HepG2 (cell line): ENCODE measurements at regions not wholly inside any gene's neighbourhood (a gene's known extent, or its start where the extent isn't known, plus 50 kb on each side); places are given as distances from the start of the nearest gene placed in this dataset.

Experiments used
- ATAC-seq: fragments of 200-7000 bp; cut with Tn5 transposase; 3 replicates; pipeline ENCODE4 v1.9.1; 2020; ENCODE audit warnings: mild to moderate bottlenecking, moderate library complexity
- BruUV-seq: library from RNA; stranded (reverse); fragments of 400-500 nt; replicated peaks from 2 replicates; lab custom pipeline; 2021; lab: Mats Ljungman, UMichigan
- CTCF ChIA-PET: fragments of 300-600 bp; formaldehyde crosslinking; extraction: SDS; loops from one replicate; lab custom pipeline; 2021; ENCODE audit warnings: low total read pairs, inconsistent platforms, low intra/inter-chr PET ratio; lab: Yijun Ruan, JAX
- POLR2A ChIA-PET: fragments of 350-600 bp; sonication (Branson Sonifier 250); formaldehyde crosslinking; loops from one replicate; lab custom pipeline; 2020; ENCODE audit warnings: antibody characterized with exemption, inconsistent platforms; lab: Yijun Ruan, JAX
- DNase-seq: peaks from one replicate; pipeline ENCODE4 v3.0.0-alpha.2; 2015; ENCODE audit warnings: low spot score
- FAIRE-seq: peaks from 3 replicates; lab custom pipeline; 2011; peaks lifted over from hg19 to GRCh38; lab: Jason Lieb, UNC
- H2AFZ ChIP-seq: one replicate; pipeline ENCODE4 v1.6.1; 2011; ENCODE audit warnings: low read length, inconsistent platforms
- H3K27ac ChIP-seq: fragments of 300-600 bp; 3 replicates; pipeline ENCODE4 v1.8.0; 2011; ENCODE audit warnings: mixed run types, mild to moderate bottlenecking, mixed read lengths, low read length, inconsistent platforms; ENCODE audit not compliant: insufficient read depth; ENCODE audit errors: extremely low read length
- H3K27me3 ChIP-seq, 2 experiments: fragments of 200-600 bp in 1 of 2; 2 replicates in 1 of 2; 3 replicates in 1 of 2; pipeline versions ENCODE4 v1.6.0 to v1.8.0; 2011; ENCODE audit warnings: low read length in 2 of 2, mild to moderate bottlenecking in 2 of 2, moderate library complexity in 2 of 2, inconsistent platforms in 1 of 2; ENCODE audit not compliant: insufficient read depth in 2 of 2, control insufficient read depth in 1 of 2
- H3K36me3 ChIP-seq, 2 experiments: fragments of 200-600 bp in 1 of 2; replicated peaks in 1 of 2; 2 replicates in 1 of 2; 3 replicates in 1 of 2; pipeline versions ENCODE4 v1.5.1 to v1.8.0; 2011; ENCODE audit warnings: low read length in 2 of 2, inconsistent platforms in 1 of 2; ENCODE audit not compliant: insufficient read depth in 2 of 2, control insufficient read depth in 1 of 2
- H3K4me1 ChIP-seq: 2 replicates; pipeline ENCODE4 v1.5.1; 2012; ENCODE audit warnings: low read length, inconsistent platforms; ENCODE audit not compliant: insufficient read depth
- H3K4me2 ChIP-seq: 2 replicates; pipeline ENCODE4 v1.6.0; 2011; ENCODE audit warnings: low read depth, low read length, inconsistent platforms
- H3K4me3 ChIP-seq, 3 experiments: fragments of 200-600 bp in 1 of 3; sonication (generic), shearing (Covaris generic) in 1 of 3; replicated peaks in 1 of 3; 2 replicates each; pipeline ENCODE4 v1.5.1; 2011 to 2016; ENCODE audit warnings: low read length in 3 of 3, inconsistent platforms in 2 of 3, low read depth in 2 of 3, mild to moderate bottlenecking in 2 of 3, control low read depth in 1 of 3, mixed read lengths in 1 of 3; ENCODE audit not compliant: insufficient read depth in 1 of 3
- H3K79me2 ChIP-seq: one replicate; pipeline ENCODE4 v1.6.1; 2011; ENCODE audit warnings: low read length, inconsistent platforms; ENCODE audit not compliant: insufficient read depth
- H3K9ac ChIP-seq: 2 replicates; pipeline ENCODE4 v1.6.0; 2011; ENCODE audit warnings: mild to moderate bottlenecking, low read depth, low read length, inconsistent platforms; ENCODE audit not compliant: insufficient read depth
- H3K9me3 ChIP-seq: 2 replicates; pipeline ENCODE4 v1.5.1; 2012; ENCODE audit warnings: mild to moderate bottlenecking, low read length
- H4K20me1 ChIP-seq: 2 replicates; pipeline ENCODE4 v1.6.0; 2011; ENCODE audit warnings: inconsistent platforms, mild to moderate bottlenecking, low read length, moderate library complexity; ENCODE audit not compliant: insufficient read depth
- BCL6 ChIP-seq: IDR thresholded peaks from 2 replicates; pipeline ENCODE4 v1.6.1; 2016; ENCODE audit warnings: missing genetic modification reagents, missing compliant biosample characterization
- ELF3 ChIP-seq: IDR thresholded peaks from 2 replicates; pipeline ENCODE4 v1.6.1; 2016; ENCODE audit warnings: missing genetic modification reagents, missing compliant biosample characterization
- IKZF1 ChIP-seq: fragments of 450-650 bp; IDR thresholded peaks from 2 replicates; pipeline ENCODE4 v1.7.1; 2016
- MTA1 ChIP-seq: sonication (generic); formaldehyde crosslinking; IDR thresholded peaks from 2 replicates; pipeline ENCODE4 v1.4.0; 2020; ENCODE audit warnings: missing genetic modification reagents, mild to moderate bottlenecking, borderline replicate concordance
- PTBP1 ChIP-seq: fragments of 200-400 bp; formaldehyde crosslinking; IDR thresholded peaks from 2 replicates; pipeline ENCODE4 v1.6.1; 2018; ENCODE audit warnings: low read length, low read depth; ENCODE audit not compliant: poor library complexity, severe bottlenecking
- TBP ChIP-seq: sonication (generic); formaldehyde crosslinking; IDR thresholded peaks from 2 replicates; pipeline ENCODE4 v1.5.0; 2020; ENCODE audit warnings: missing genetic modification reagents
- YEATS4 ChIP-seq: sonication (generic); formaldehyde crosslinking; IDR thresholded peaks from 2 replicates; pipeline ENCODE4 v1.4.0; 2020; ENCODE audit warnings: missing genetic modification reagents, borderline replicate concordance
- ZNF225 ChIP-seq: sonication (generic); formaldehyde crosslinking; IDR thresholded peaks from 2 replicates; pipeline ENCODE4 v1.4.0; 2020; ENCODE audit warnings: mild to moderate bottlenecking, missing genetic modification reagents
- ZNF234 ChIP-seq: sonication (generic); formaldehyde crosslinking; conservative IDR thresholded peaks from 2 replicates; pipeline ENCODE4 v1.5.1; 2020; ENCODE audit warnings: mild to moderate bottlenecking, missing genetic modification reagents
- ZNF569 ChIP-seq: sonication (generic); formaldehyde crosslinking; IDR thresholded peaks from 2 replicates; pipeline ENCODE4 v1.5.0; 2020; ENCODE audit warnings: mild to moderate bottlenecking, missing genetic modification reagents, moderate library complexity, borderline replicate concordance
- WGBS: methylation state at CpG from one replicate; pipeline ENCODE4 v1.1.6; 2017; ENCODE audit warnings: low lambda C conversion rate; 5-methylcytosine and 5-hydroxymethylcytosine counted together
- in situ Hi-C: cut with HindIII; loops from 2 replicates; pipeline ENCODE4 v1.10.0; 2017; ENCODE audit warnings: low pct_unique_long_range_greater_than_20kb; ENCODE audit not compliant: extremely low pct_ligation_motif_present
- intact Hi-C: fragments of 100-400 bp; cut with micrococcal nuclease; formaldehyde crosslinking; loops from one replicate; pipeline ENCODE4 v1.10.0; 2022; ENCODE audit not compliant: unreplicated experiment
- TF ChIP-seq, protein P1 (sequence below): sonication (generic); formaldehyde crosslinking; IDR thresholded peaks from 2 replicates; pipeline ENCODE4 v1.5.0; 2020; ENCODE audit warnings: mild to moderate bottlenecking, missing genetic modification reagents
- TF ChIP-seq, protein P2 (sequence below): sonication (generic); formaldehyde crosslinking; IDR thresholded peaks from 2 replicates; pipeline ENCODE4 v1.5.0; 2020; ENCODE audit warnings: missing genetic modification reagents
- TF ChIP-seq, protein P3 (sequence below): sonication (generic); formaldehyde crosslinking; IDR thresholded peaks from 2 replicates; pipeline ENCODE4 v1.4.0; 2020; ENCODE audit warnings: missing genetic modification reagents, borderline replicate concordance
- TF ChIP-seq, protein P4 (sequence below): sonication (generic); formaldehyde crosslinking; IDR thresholded peaks from 2 replicates; pipeline ENCODE4 v1.4.0; 2020; ENCODE audit warnings: missing genetic modification reagents, low read depth, mild to moderate bottlenecking, borderline replicate concordance
- TF ChIP-seq, protein P5 (sequence below), 2 experiments: sonication (generic) in 1 of 2; formaldehyde crosslinking in 1 of 2; IDR thresholded peaks; 2 replicates each; pipeline versions ENCODE4 v1.4.0 to v1.6.1; 2018 to 2020; ENCODE audit warnings: missing genetic modification reagents in 2 of 2, borderline replicate concordance in 1 of 2, low read depth in 1 of 2, mild to moderate bottlenecking in 1 of 2, missing biosample characterization in 1 of 2

DNA sequence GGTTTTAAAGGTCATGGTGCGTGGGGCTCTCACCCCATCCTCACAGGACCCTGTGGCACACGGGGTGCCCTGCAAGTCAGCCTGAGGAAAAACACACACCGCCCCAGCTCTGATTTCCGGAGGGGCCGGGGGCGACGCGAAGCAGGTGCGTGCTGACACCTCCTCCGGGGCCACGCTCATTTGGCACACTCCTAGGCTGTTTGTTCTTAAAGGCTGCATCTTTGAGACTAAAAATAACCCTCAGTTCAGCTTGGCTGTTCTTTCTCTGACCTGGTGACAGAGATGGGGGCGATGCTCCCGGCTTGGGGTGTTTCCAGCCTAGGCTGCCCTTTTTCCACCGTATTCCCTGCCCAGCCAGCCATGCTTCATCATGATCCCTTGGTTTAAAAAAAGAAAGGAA lies 141.5 kb upstream of the TPM1 start:
- intact Hi-C loops = no loop called here
- H3K27me3 ChIP-seq = no peaks in the 10 kb centered on the region
- ChIA-PET CTCF (no interaction called here), POLR2A (no interaction called here)
- no peak for DNase-seq
- TF ChIP-seq PTBP1 = no peak
- TF ChIP-seq, protein P1, sequence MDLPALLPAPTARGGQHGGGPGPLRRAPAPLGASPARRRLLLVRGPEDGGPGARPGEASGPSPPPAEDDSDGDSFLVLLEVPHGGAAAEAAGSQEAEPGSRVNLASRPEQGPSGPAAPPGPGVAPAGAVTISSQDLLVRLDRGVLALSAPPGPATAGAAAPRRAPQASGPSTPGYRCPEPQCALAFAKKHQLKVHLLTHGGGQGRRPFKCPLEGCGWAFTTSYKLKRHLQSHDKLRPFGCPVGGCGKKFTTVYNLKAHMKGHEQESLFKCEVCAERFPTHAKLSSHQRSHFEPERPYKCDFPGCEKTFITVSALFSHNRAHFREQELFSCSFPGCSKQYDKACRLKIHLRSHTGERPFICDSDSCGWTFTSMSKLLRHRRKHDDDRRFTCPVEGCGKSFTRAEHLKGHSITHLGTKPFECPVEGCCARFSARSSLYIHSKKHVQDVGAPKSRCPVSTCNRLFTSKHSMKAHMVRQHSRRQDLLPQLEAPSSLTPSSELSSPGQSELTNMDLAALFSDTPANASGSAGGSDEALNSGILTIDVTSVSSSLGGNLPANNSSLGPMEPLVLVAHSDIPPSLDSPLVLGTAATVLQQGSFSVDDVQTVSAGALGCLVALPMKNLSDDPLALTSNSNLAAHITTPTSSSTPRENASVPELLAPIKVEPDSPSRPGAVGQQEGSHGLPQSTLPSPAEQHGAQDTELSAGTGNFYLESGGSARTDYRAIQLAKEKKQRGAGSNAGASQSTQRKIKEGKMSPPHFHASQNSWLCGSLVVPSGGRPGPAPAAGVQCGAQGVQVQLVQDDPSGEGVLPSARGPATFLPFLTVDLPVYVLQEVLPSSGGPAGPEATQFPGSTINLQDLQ (CRISPR knock-in tag) = no peak
- no peak for TF ChIP-seq ZNF569 (CRISPR knock-in tag)
- TF ChIP-seq TBP (CRISPR knock-in tag) = no peak
- TF ChIP-seq, protein P2, sequence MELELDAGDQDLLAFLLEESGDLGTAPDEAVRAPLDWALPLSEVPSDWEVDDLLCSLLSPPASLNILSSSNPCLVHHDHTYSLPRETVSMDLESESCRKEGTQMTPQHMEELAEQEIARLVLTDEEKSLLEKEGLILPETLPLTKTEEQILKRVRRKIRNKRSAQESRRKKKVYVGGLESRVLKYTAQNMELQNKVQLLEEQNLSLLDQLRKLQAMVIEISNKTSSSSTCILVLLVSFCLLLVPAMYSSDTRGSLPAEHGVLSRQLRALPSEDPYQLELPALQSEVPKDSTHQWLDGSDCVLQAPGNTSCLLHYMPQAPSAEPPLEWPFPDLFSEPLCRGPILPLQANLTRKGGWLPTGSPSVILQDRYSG = no peak
- no peak for TF ChIP-seq YEATS4
- TF ChIP-seq, protein P3, sequence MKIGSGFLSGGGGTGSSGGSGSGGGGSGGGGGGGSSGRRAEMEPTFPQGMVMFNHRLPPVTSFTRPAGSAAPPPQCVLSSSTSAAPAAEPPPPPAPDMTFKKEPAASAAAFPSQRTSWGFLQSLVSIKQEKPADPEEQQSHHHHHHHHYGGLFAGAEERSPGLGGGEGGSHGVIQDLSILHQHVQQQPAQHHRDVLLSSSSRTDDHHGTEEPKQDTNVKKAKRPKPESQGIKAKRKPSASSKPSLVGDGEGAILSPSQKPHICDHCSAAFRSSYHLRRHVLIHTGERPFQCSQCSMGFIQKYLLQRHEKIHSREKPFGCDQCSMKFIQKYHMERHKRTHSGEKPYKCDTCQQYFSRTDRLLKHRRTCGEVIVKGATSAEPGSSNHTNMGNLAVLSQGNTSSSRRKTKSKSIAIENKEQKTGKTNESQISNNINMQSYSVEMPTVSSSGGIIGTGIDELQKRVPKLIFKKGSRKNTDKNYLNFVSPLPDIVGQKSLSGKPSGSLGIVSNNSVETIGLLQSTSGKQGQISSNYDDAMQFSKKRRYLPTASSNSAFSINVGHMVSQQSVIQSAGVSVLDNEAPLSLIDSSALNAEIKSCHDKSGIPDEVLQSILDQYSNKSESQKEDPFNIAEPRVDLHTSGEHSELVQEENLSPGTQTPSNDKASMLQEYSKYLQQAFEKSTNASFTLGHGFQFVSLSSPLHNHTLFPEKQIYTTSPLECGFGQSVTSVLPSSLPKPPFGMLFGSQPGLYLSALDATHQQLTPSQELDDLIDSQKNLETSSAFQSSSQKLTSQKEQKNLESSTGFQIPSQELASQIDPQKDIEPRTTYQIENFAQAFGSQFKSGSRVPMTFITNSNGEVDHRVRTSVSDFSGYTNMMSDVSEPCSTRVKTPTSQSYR (CRISPR knock-in tag) = no peak
- TF ChIP-seq IKZF1 = no peak
- TF ChIP-seq, protein P4, sequence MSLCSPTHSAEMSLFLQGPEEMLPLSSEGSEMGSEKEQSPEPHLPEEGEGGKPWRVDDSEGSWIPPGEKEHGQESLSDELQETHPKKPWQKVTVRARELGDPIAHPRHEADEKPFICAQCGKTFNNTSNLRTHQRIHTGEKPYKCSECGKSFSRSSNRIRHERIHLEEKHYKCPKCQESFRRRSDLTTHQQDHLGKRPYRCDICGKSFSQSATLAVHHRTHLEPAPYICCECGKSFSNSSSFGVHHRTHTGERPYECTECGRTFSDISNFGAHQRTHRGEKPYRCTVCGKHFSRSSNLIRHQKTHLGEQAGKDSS (CRISPR knock-in tag) = no peak
- TF ChIP-seq, protein P5, sequence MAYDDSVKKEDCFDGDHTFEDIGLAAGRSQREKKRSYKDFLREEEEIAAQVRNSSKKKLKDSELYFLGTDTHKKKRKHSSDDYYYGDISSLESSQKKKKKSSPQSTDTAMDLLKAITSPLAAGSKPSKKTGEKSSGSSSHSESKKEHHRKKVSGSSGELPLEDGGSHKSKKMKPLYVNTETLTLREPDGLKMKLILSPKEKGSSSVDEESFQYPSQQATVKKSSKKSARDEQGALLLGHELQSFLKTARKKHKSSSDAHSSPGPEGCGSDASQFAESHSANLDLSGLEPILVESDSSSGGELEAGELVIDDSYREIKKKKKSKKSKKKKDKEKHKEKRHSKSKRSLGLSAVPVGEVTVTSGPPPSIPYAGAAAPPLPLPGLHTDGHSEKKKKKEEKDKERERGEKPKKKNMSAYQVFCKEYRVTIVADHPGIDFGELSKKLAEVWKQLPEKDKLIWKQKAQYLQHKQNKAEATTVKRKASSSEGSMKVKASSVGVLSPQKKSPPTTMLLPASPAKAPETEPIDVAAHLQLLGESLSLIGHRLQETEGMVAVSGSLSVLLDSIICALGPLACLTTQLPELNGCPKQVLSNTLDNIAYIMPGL (CRISPR knock-in tag; IDR thresholded peaks at IDR 0.05; ENCODE audit: borderline replicate concordance in 1 of 2, low read depth in 1 of 2) = no peak
- no peak for TF ChIP-seq ZNF225 (CRISPR knock-in tag)
- no peak for TF ChIP-seq BCL6
- TF ChIP-seq ZNF234 (CRISPR knock-in tag) = no peak
- TF ChIP-seq ELF3 = no peak
- no peak for TF ChIP-seq MTA1 (CRISPR knock-in tag)
- no peak overlapping the region for H3K27ac ChIP-seq
- no peak overlapping the region for H3K4me2 ChIP-seq
- WGBS = 96% methylated on average over 14 of the region's 14 CpGs
- FAIRE-seq = no peak
- H3K9ac ChIP-seq = no peak overlapping the region
- in situ Hi-C loops = no loop called here
- no peaks in the 10 kb centered on the region for H3K79me2 ChIP-seq
- peaks cover 60% of the 10 kb centered on the region for H3K4me1 ChIP-seq
- no peak for ATAC-seq
- no peak overlapping the region for H2AFZ ChIP-seq
- H3K9me3 ChIP-seq = no peaks in the 10 kb centered on the region
- no TSS peak for BruUV-seq
- H3K4me3 ChIP-seq = no peak overlapping the region
- no peaks in the 10 kb centered on the region for H4K20me1 ChIP-seq
- no peaks in the 10 kb centered on the region for H3K36me3 ChIP-seq
